K562 (cell line): ENCODE measurements at regions not wholly inside any gene's neighbourhood (a gene's known extent, or its start where the extent isn't known, plus 50 kb on each side); places are given as distances from the start of the nearest gene placed in this dataset.

Experiments used
- ATAC-seq: fragments of 200-7000 bp; cut with Tn5 transposase; 3 replicates; pipeline ENCODE4 v1.9.1; 2020; ENCODE audit warnings: moderate library complexity
- BruUV-seq: library from RNA; stranded (reverse); fragments of 400-500 nt; replicated peaks from 2 replicates; lab custom pipeline; 2021; lab: Mats Ljungman, UMichigan
- CTCF ChIA-PET: fragments of 300-600 bp; formaldehyde crosslinking; extraction: SDS; loops from one replicate; lab custom pipeline; 2021; ENCODE audit warnings: low intra/inter-chr PET ratio; lab: Yijun Ruan, JAX
- POLR2A ChIA-PET: fragments of 300-600, 350-650 bp; sonication (Branson Sonifier 250); formaldehyde crosslinking; extraction: SDS; loops from one replicate; lab custom pipeline; 2021; ENCODE audit warnings: antibody characterized with exemption, inconsistent platforms; lab: Yijun Ruan, JAX
- DNase-seq, 4 experiments: peaks; one replicate each; pipeline versions ENCODE4 v3.0.0 to v3.0.0-alpha.2; 2011 to 2018; ENCODE audit warnings: low spot score in 3 of 4, mixed read lengths in 3 of 4; ENCODE audit errors: extremely low read depth in 1 of 4
- FAIRE-seq: peaks from 2 replicates; lab custom pipeline; 2011; peaks lifted over from hg19 to GRCh38; lab: Jason Lieb, UNC
- H2AFZ ChIP-seq: 2 replicates; pipeline ENCODE4 v1.6.0; 2011; ENCODE audit warnings: low read depth, low read length, control low read depth, inconsistent platforms
- H3K27ac ChIP-seq: fragments of 200-600 bp; 3 replicates; pipeline ENCODE4 v1.8.0; 2011; ENCODE audit warnings: low read depth, mild to moderate bottlenecking, control low read depth, inconsistent platforms, low read length, moderate library complexity, mixed read lengths; ENCODE audit errors: extremely low read depth
- H3K27me3 ChIP-seq, 2 experiments: fragments of 300-600 bp in 1 of 2; 2 replicates in 1 of 2; 3 replicates in 1 of 2; pipeline versions ENCODE4 v1.6.0 to v1.8.0; 2011; ENCODE audit warnings: inconsistent platforms in 2 of 2, low read length in 2 of 2, mild to moderate bottlenecking in 1 of 2, mixed read lengths in 1 of 2, moderate library complexity in 1 of 2; ENCODE audit not compliant: control insufficient read depth in 2 of 2, insufficient read depth in 2 of 2
- H3K36me3 ChIP-seq: fragments of 300-600 bp; 3 replicates; pipeline ENCODE4 v1.8.0; 2011; ENCODE audit warnings: mild to moderate bottlenecking, low read length, inconsistent platforms; ENCODE audit not compliant: control insufficient read depth, insufficient read depth
- H3K4me1 ChIP-seq, 2 experiments: fragments of 200-600 bp in 1 of 2; replicated peaks in 1 of 2; 2 replicates in 1 of 2; 3 replicates in 1 of 2; pipeline versions ENCODE4 v1.5.1 to v1.8.0; 2011; ENCODE audit warnings: inconsistent platforms in 2 of 2, low read length in 2 of 2, mild to moderate bottlenecking in 1 of 2, mixed read lengths in 1 of 2, moderate library complexity in 1 of 2; ENCODE audit not compliant: control insufficient read depth in 2 of 2, insufficient read depth in 2 of 2
- H3K4me2 ChIP-seq: 2 replicates; pipeline ENCODE4 v1.6.1; 2011; ENCODE audit warnings: low read length, control low read depth, inconsistent platforms, mixed read lengths; ENCODE audit not compliant: insufficient read depth
- H3K4me3 ChIP-seq: fragments of 200-600 bp; sonication (generic), shearing (Covaris generic); 2 replicates; pipeline ENCODE4 v1.5.1; 2016; ENCODE audit warnings: control low read depth, inconsistent platforms
- H3K79me2 ChIP-seq: fragments of 200-600 bp; 3 replicates; pipeline ENCODE4 v1.8.0; 2011; ENCODE audit warnings: low read length, inconsistent platforms; ENCODE audit not compliant: control insufficient read depth, insufficient read depth
- H3K9ac ChIP-seq, 2 experiments: 2 replicates each; pipeline versions ENCODE4 v1.6.0 to v1.6.1; 2011; ENCODE audit warnings: low read depth in 2 of 2, low read length in 2 of 2, control low read depth in 1 of 2, inconsistent platforms in 1 of 2, mild to moderate bottlenecking in 1 of 2, mixed read lengths in 1 of 2; ENCODE audit not compliant: insufficient read depth in 1 of 2
- H3K9me1 ChIP-seq: one replicate; pipeline ENCODE4 v1.6.0; 2011; ENCODE audit warnings: inconsistent platforms, mild to moderate bottlenecking, low read length, moderate library complexity; ENCODE audit not compliant: control insufficient read depth, insufficient read depth
- H3K9me3 ChIP-seq: replicated peaks from 2 replicates; pipeline ENCODE4 v1.5.1; 2011; ENCODE audit warnings: low read depth, low read length, inconsistent platforms; ENCODE audit not compliant: control insufficient read depth, insufficient read depth
- H4K20me1 ChIP-seq: replicated peaks from 2 replicates; pipeline ENCODE4 v1.6.1; 2011; ENCODE audit warnings: low read length, inconsistent platforms, mixed read lengths; ENCODE audit not compliant: control insufficient read depth, insufficient read depth
- ELF2 ChIP-seq: fragments of 250-450 bp; sonication (Bioruptor Pico); IDR thresholded peaks from 2 replicates; pipeline ENCODE4 v1.5.0; 2021; ENCODE audit warnings: mild to moderate bottlenecking
- NFIC ChIP-seq: fragments of 450-650 bp; IDR thresholded peaks from 2 replicates; pipeline ENCODE4 v1.6.1; 2017; ENCODE audit warnings: mild to moderate bottlenecking, inconsistent platforms
- NFIX ChIP-seq: fragments of 250-450 bp; sonication (Bioruptor Pico); IDR thresholded peaks from 2 replicates; pipeline ENCODE4 v1.4.0; 2020; ENCODE audit warnings: low read depth, mild to moderate bottlenecking, moderate library complexity
- WGBS: fragments of 100-300 bp; shearing (Covaris generic); methylation state at CpG from one replicate; pipeline ENCODE4 v1.1.6; 2016; ENCODE audit warnings: low coverage, mixed read lengths; ENCODE audit not compliant: insufficient coverage; ENCODE audit errors: missing lambda C conversion rate; 5-methylcytosine and 5-hydroxymethylcytosine counted together
- in situ Hi-C: fragments of 300-500 bp; cut with MboI; formaldehyde crosslinking; loops from 4 replicates; pipeline ENCODE4 v1.15.0; 2018; ENCODE audit warnings: inconsistent platforms, mixed read lengths
- intact Hi-C: fragments of 100-400 bp; cut with micrococcal nuclease; formaldehyde crosslinking; loops from 2 replicates; pipeline ENCODE4 v1.14.2; 2022
- TF ChIP-seq, protein P1 (sequence below): fragments of 250-450 bp; sonication (Bioruptor Pico); IDR thresholded peaks from 2 replicates; pipeline ENCODE4 v1.5.0; 2021

DNA sequence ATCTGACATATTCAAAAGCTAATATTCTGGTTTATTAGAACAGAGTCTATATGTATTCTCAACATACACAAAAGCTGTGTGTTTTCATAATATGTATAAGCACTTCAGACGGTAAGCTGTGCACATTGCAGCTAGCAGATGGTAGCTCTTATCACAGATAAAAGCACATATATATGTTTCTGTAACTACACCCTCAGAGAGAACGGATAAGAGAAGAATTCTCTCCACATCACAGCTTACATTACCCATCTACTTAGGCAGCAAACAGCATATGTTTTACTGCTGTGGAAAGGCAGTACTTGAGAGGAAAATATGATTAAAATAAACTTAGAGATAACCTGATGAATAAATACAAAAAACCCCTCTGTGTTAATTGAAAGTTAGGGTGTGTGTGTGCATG is 450.9 kb upstream of the ZNF608 start (continued):
- TF ChIP-seq, protein P1, sequence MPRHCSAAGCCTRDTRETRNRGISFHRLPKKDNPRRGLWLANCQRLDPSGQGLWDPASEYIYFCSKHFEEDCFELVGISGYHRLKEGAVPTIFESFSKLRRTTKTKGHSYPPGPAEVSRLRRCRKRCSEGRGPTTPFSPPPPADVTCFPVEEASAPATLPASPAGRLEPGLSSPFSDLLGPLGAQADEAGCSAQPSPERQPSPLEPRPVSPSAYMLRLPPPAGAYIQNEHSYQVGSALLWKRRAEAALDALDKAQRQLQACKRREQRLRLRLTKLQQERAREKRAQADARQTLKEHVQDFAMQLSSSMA (CRISPR knock-in tag) = no peak

DNA sequence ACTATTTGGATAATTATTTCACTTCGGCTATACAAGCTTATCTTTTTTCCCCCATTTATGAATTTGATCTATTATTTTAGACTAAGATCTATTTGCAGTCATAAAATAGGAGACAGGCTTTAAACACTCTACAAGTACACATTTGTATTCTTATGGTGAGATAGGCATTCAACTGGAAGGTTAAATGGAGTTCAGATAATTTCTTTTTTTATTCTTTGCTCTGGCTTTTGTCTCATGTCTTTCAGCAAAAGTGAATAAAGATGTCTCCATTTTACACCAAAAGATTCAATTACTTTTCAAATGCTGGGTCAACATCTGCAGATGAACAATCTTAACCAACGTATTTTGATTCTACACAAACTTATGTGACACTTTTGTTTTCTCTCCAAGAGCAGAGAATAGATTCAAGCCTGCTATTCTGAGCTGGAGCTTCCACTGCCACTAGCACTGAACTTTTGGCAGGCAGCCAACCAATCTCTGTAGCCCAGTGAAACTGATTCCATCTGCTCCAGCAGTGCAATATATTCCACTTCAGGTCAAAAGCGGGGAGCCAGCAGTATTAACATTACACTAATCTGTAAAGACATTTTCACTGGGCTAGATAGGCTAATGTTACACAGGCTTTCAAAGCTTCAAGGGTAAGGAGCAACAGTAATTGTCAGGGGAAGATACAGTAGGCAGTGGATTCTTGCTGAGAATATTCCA is 452.0 kb upstream of the ZNF608 start:
- ChIA-PET CTCF (no interaction called here), POLR2A (no interaction called here)
- H4K20me1 ChIP-seq = no peaks in the 10 kb centered on the region
- no peaks in the 10 kb centered on the region for H3K36me3 ChIP-seq
- no peaks in the 10 kb centered on the region for H3K4me1 ChIP-seq
- FAIRE-seq = no peak
- no peak overlapping the region for H3K4me3 ChIP-seq
- WGBS = 0% methylated on average over 3 of the region's 3 CpGs
- H3K79me2 ChIP-seq = no peaks in the 10 kb centered on the region
- H2AFZ ChIP-seq = no peak overlapping the region
- no peak overlapping the region for H3K27ac ChIP-seq
- no peaks in the 10 kb centered on the region for H3K9me1 ChIP-seq
- intact Hi-C loops = no loop called here
- no peak overlapping the region for H3K9ac ChIP-seq
- no peak overlapping the region for H3K4me2 ChIP-seq
- TF ChIP-seq NFIX = 0 out of 2 replicates have a peak, but pooled peaks have one; percentile 52
- TF ChIP-seq ELF2 (CRISPR knock-in tag) = no peak
- peak; percentile 84 for TF ChIP-seq NFIC
- in situ Hi-C loops = no loop called here
- ATAC-seq = no peak
- H3K9me3 ChIP-seq = no peaks in the 10 kb centered on the region
- BruUV-seq = no TSS peak
- H3K27me3 ChIP-seq = no peaks in the 10 kb centered on the region
- DNase-seq = no peak
